ENCODE measurements at regions not wholly inside any gene's neighbourhood (a gene's known extent, or its start where the extent isn't known, plus 50 kb on each side); places are given as distances from the start of the nearest gene placed in this dataset.

DNA sequence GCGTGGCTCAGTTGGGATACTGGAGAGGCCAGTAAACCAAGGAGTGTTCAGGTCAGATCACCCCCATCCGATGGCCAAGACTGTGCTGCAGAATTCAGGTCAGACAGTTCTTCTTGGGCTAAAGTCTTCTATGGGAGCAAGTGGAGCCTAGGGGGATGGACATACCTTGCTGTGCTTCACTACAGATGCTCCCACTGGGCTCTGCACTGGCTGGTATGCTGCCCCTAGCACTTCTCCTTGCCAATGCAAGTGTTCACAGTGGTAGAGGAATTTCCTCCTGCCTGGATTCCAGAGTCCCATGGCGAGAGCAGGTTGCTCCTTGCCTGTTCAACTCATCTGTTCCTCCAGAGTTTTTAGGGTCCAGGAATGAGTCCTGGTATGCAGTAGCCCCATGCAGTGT is 134.2 kb upstream of the EDIL3 start:
- Mint-ChIP-seq H3K27ac (no peak overlapping the region), H3K36me3 (peaks cover 9% of the 10 kb centered on the region), H3K4me1 (ENCODE audit: low read depth in 2 of 2) (no peaks in the 10 kb centered on the region), H3K27me3 (no peaks in the 10 kb centered on the region), H3K9me3 (peaks cover 17% of the 10 kb centered on the region), H3K4me3 (no peak overlapping the region)
- ATAC-seq = peak in 1 of 2 donors; percentile 44
- no peak for DNase-seq (ENCODE audit: low spot score)

DNA sequence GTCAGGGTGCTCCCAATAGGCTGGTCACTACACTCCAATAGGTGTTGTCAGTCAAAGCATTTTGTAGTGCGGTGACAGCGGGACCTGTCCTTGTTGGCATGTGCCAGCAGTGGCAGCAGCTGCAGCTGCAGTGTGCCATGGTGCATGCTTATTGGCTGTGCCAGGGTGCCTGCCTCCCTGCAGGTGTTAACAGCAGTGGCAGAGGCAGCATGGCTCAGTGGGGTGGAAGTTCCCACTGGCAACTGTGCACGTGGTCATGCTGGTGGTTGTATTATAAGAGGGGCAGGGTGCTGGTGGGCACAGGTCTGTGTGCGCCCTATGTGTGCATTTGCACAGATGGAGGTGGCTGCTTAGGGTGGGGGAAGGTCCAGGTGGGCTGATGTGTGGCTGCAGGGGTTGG is 133.7 kb upstream of the EDIL3 start:
- no peak overlapping the region for H3K27ac Mint-ChIP-seq
- peaks cover 17% of the 10 kb centered on the region for H3K9me3 Mint-ChIP-seq
- H3K36me3 Mint-ChIP-seq = peaks cover 9% of the 10 kb centered on the region
- no peaks in the 10 kb centered on the region for H3K27me3 Mint-ChIP-seq
- ATAC-seq (peak in 1 of 2 donors; percentile 31), DNase-seq (ENCODE audit: low spot score) (no peak)
- H3K4me3 Mint-ChIP-seq = no peak overlapping the region
- H3K4me1 Mint-ChIP-seq (ENCODE audit: low read depth in 2 of 2) = no peaks in the 10 kb centered on the region

- Mint-ChIP-seq H3K9me3 (peaks cover 11% of the 10 kb centered on the region), H3K27me3 (no peaks in the 10 kb centered on the region), H3K27ac (no peak overlapping the region), H3K4me1 (ENCODE audit: low read depth in 2 of 2) (no peaks in the 10 kb centered on the region), H3K36me3 (peaks cover 5% of the 10 kb centered on the region), H3K4me3 (no peak overlapping the region)
- ATAC-seq = no peak
- DNase-seq (ENCODE audit: low spot score) = no peak
Measured at GRCh38 chr5:84506625-84507024, 121.9 kb upstream of the EDIL3 start.

DNA sequence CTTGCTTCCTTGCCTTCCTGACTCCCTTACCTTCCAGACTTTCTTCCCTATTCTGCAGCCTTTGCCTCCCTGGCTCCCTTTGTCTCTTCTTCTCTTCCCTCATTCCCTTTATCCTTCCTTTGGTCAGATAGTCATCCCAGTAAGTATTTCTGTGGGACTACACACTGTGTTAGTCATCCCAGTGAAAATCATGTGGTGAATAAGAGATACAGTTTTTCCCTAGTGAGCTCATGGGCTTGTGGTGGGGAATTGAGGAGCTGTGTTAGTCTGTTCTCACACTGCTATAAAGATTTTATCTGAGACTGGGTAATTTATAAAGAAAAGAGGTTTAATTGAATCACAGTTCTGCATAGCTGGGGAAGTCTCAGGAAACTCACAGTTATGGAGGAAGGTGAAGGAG is 109.8 kb upstream of the EDIL3 start:
- Mint-ChIP-seq H3K4me3 (no peak overlapping the region), H3K4me1 (ENCODE audit: low read depth in 2 of 2) (no peaks in the 10 kb centered on the region), H3K27ac (no peak overlapping the region), H3K9me3 (peaks cover 13% of the 10 kb centered on the region), H3K36me3 (peaks cover 4% of the 10 kb centered on the region), H3K27me3 (no peaks in the 10 kb centered on the region)
- no peak for DNase-seq (ENCODE audit: low spot score)
- no peak for ATAC-seq

DNA sequence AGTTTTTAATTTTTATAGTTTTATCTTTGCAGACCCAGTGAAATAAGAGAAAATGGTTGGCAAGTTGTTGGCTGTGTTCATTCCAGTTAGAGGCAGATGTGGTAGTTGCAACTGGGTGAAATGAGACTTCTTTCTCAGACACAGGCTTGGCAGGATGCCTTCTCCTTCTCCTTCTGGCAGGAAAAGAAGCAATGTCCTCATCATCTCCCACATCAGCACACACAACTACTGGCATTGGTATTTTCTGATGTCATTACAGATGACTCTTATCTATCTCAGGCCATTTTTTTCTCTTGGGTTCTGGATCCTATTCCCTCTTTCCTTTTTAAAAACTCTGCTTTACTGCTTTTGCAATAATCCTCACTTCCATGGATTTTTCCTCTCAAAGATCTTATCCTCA is 103.3 kb upstream of the EDIL3 start:
- Mint-ChIP-seq H3K27me3 (no peaks in the 10 kb centered on the region), H3K4me3 (no peak overlapping the region), H3K4me1 (ENCODE audit: low read depth in 2 of 2) (no peaks in the 10 kb centered on the region), H3K27ac (no peak overlapping the region), H3K36me3 (peaks cover 9% of the 10 kb centered on the region), H3K9me3 (peaks cover 26% of the 10 kb centered on the region)
- no peak for DNase-seq (ENCODE audit: low spot score)
- no peak for ATAC-seq

GRCh38 chr5:84480873-84481637 is 96.4 kb upstream of the EDIL3 start:
- H3K27me3 Mint-ChIP-seq = no peaks in the 10 kb centered on the region
- ATAC-seq (no peak), DNase-seq (ENCODE audit: low spot score) (no peak)
- no peak overlapping the region for H3K4me3 Mint-ChIP-seq
- peaks cover 5% of the 10 kb centered on the region for H3K36me3 Mint-ChIP-seq
- no peak overlapping the region for H3K27ac Mint-ChIP-seq
- peaks cover 14% of the 10 kb centered on the region for H3K9me3 Mint-ChIP-seq
- H3K4me1 Mint-ChIP-seq (ENCODE audit: low read depth in 2 of 2) = no peaks in the 10 kb centered on the region

GRCh38 chr5:84478603-84479002 is 93.9 kb upstream of the EDIL3 start:
- peaks cover 24% of the 10 kb centered on the region for H3K9me3 Mint-ChIP-seq
- DNase-seq (ENCODE audit: low spot score) (no peak), ATAC-seq (no peak)
- H3K27ac Mint-ChIP-seq = no peak overlapping the region
- no peak overlapping the region for H3K4me3 Mint-ChIP-seq
- H3K4me1 Mint-ChIP-seq (ENCODE audit: low read depth in 2 of 2) = no peaks in the 10 kb centered on the region
- H3K27me3 Mint-ChIP-seq = no peaks in the 10 kb centered on the region
- H3K36me3 Mint-ChIP-seq = peaks cover 5% of the 10 kb centered on the region

GRCh38 chr5:84477485-84477884 is 92.8 kb upstream of the EDIL3 start:
- no peaks in the 10 kb centered on the region for H3K4me1 Mint-ChIP-seq (ENCODE audit: low read depth in 2 of 2)
- DNase-seq (ENCODE audit: low spot score) (no peak), ATAC-seq (no peak)
- H3K27me3 Mint-ChIP-seq = no peaks in the 10 kb centered on the region
- no peak overlapping the region for H3K4me3 Mint-ChIP-seq
- no peaks in the 10 kb centered on the region for H3K36me3 Mint-ChIP-seq
- peaks cover 20% of the 10 kb centered on the region for H3K9me3 Mint-ChIP-seq
- no peak overlapping the region for H3K27ac Mint-ChIP-seq

DNA sequence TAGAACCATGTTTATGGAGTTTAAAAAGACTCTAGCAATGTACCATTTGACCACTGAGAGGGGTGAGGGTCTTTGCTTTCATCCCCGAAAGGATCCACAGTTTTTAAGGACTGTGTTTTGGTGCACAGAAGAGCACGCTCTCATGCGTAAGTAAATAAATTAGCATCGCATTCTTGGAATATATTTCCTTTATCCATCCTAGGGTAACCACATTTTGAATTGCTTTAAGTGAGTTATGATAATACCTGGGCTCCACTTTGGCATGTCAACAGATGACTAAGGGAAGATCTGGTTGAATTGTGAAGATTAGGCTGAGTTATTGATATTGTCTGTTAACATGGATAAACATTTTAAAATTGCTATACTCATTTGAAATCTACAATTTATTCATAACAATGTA is 89.4 kb upstream of the EDIL3 start:
- Mint-ChIP-seq H3K4me3 (no peak overlapping the region), H3K9me3 (peaks cover 22% of the 10 kb centered on the region), H3K27ac (no peak overlapping the region), H3K4me1 (ENCODE audit: low read depth in 2 of 2) (no peaks in the 10 kb centered on the region), H3K36me3 (peaks cover 4% of the 10 kb centered on the region), H3K27me3 (no peaks in the 10 kb centered on the region)
- ATAC-seq = no peak
- DNase-seq (ENCODE audit: low spot score) = no peak

GRCh38 chr5:84453405-84453804 is 68.7 kb upstream of the EDIL3 start:
- no peak overlapping the region for H3K4me3 Mint-ChIP-seq
- H3K9me3 Mint-ChIP-seq = peaks cover 11% of the 10 kb centered on the region
- no peaks in the 10 kb centered on the region for H3K36me3 Mint-ChIP-seq

DNA sequence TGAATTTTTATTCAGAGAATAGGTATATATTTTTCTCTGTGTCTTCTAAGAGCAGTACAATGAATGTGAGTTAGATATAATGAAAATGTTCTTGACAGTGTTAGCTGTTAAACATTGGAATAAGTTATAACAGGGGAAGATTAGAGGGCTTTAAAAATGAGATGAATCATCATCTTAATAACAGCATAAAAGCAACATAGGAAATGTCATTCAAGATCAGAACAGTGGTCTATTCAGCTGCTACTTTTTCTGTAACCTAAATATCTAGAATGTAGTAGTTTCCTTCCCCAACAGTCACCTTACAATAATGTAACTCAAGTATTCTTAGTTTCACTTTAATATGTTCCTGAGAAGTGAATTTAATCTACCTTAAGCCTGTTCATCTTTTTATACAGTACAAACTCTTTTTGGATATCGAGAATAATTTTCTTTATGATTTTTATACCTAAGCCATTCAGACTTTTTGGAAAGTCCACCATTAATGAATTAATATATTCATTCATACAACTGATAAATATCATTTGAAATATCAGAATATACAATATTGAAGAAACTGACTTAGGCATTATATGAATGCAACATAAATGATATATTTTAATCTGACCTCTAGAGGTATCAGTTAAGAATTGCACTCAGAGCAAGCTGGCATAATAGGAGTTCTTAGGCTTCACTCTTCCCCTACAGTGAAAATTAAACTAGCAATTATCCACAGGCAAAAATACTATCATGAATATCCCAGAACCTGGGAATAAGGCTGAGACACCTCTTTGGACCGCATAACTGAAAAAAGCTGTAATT is 66.1 kb upstream of the EDIL3 start:
- H3K4me1 Mint-ChIP-seq (ENCODE audit: low read depth in 2 of 2) = no peaks in the 10 kb centered on the region
- no peak for ATAC-seq

More at GRCh38 chr5:84453405-84453804, 68.7 kb upstream of the EDIL3 start:
- ATAC-seq (no peak), DNase-seq (ENCODE audit: low spot score) (no peak)
- no peaks in the 10 kb centered on the region for H3K4me1 Mint-ChIP-seq (ENCODE audit: low read depth in 2 of 2)
- H3K27ac Mint-ChIP-seq = no peak overlapping the region
- no peaks in the 10 kb centered on the region for H3K27me3 Mint-ChIP-seq

GRCh38 chr5:84445049-84445685 is 60.5 kb upstream of the EDIL3 start:
- H3K27me3 Mint-ChIP-seq = no peaks in the 10 kb centered on the region
- no peak for ATAC-seq
- no peak overlapping the region for H3K4me3 Mint-ChIP-seq
- no peak overlapping the region for H3K27ac Mint-ChIP-seq
- H3K4me1 Mint-ChIP-seq (ENCODE audit: low read depth in 2 of 2) = no peaks in the 10 kb centered on the region
- no peak for DNase-seq (ENCODE audit: low spot score)
- H3K36me3 Mint-ChIP-seq = no peaks in the 10 kb centered on the region
- H3K9me3 Mint-ChIP-seq = peaks cover 17% of the 10 kb centered on the region

More for the DNA sequence above, 66.1 kb upstream of the EDIL3 start:
- Mint-ChIP-seq H3K4me3 (no peak overlapping the region), H3K27me3 (no peaks in the 10 kb centered on the region), H3K27ac (no peak overlapping the region), H3K36me3 (no peaks in the 10 kb centered on the region), H3K9me3 (peaks cover 10% of the 10 kb centered on the region)
- DNase-seq (ENCODE audit: low spot score) = no peak

- H3K9me3 Mint-ChIP-seq = peaks cover 17% of the 10 kb centered on the region
- no peaks in the 10 kb centered on the region for H3K4me1 Mint-ChIP-seq (ENCODE audit: low read depth in 2 of 2)
- no peaks in the 10 kb centered on the region for H3K36me3 Mint-ChIP-seq
- DNase-seq (ENCODE audit: low spot score) = no peak
- H3K27ac Mint-ChIP-seq = no peak overlapping the region
- H3K27me3 Mint-ChIP-seq = no peaks in the 10 kb centered on the region
- no peak overlapping the region for H3K4me3 Mint-ChIP-seq
- no peak for ATAC-seq
Measured at GRCh38 chr5:84438456-84438855, 53.8 kb upstream of the EDIL3 start.

DNA sequence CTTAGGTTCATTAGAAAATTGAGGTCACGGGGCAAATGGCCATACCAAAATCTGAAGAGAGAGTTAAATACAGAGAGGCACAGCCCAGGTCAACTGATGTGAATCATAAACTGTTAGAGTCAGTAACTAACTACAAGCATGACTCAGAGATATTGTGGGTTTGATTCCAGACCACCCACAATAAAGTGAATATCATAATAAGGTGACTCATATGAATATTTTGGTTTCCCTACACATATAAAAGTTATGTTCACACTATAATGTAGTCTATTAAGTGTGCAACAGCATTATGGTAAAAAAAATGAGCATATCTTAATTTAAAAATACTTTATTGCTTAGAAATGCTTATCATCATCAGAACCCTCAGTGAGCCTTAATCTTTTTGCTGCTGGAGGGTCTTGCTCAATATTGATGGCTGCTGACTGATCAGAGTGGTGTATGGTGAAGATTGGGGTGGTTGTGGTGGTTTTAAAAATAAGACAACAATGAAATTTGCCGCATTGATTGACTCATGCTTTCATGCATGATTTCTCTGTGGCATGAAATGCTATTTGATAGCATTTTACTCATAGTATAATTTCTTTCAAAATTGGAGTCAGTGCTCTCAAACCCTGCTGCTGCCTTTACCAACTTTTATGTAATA is 53.1 kb upstream of the EDIL3 start:
- H3K27me3 Mint-ChIP-seq = no peaks in the 10 kb centered on the region
- no peaks in the 10 kb centered on the region for H3K36me3 Mint-ChIP-seq
- H3K27ac Mint-ChIP-seq = no peak overlapping the region
- ATAC-seq (no peak), DNase-seq (ENCODE audit: low spot score) (no peak)
- H3K9me3 Mint-ChIP-seq = peaks cover 18% of the 10 kb centered on the region
- no peaks in the 10 kb centered on the region for H3K4me1 Mint-ChIP-seq (ENCODE audit: low read depth in 2 of 2)
- no peak overlapping the region for H3K4me3 Mint-ChIP-seq
